NCI-H1417 treated with DMSO at 0.1 percent for 48 hours (cell line): ENCODE measurements at regions not wholly inside any gene's neighbourhood (a gene's known extent, or its start where the extent isn't known, plus 50 kb on each side); places are given as distances from the start of the nearest gene placed in this dataset.
"Not testable (repeated sequence)": the region's sequence is repeated elsewhere in the genome, so short reads cannot be mapped to it uniquely, and the experiment has no call there.

ENCODE experiments used
- DNase-seq: peaks from one replicate; lab custom pipeline; 2025; lab: John Stamatoyannopoulos, UW

DNA sequence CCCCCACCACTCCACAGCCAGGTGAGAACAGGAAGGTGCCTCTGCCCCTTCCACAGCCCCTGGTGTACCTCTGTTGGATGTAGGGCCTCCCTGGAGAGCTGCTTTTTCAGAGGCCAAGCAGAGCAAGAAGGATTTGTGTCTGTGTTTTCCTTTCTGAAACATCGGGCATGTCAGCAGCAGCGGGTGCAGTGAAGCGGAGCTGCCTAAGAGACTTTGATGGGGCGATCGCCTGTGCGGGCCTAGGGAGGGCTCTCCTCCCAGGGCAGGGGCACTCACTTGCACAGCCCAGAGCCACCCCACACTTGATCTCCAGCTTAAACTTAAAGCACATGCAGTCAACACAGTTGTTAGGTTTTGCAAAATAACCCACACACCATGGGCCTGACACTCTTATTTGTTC is 324.7 kb downstream of the ACTR3B start:
- no peak for DNase-seq

DNA sequence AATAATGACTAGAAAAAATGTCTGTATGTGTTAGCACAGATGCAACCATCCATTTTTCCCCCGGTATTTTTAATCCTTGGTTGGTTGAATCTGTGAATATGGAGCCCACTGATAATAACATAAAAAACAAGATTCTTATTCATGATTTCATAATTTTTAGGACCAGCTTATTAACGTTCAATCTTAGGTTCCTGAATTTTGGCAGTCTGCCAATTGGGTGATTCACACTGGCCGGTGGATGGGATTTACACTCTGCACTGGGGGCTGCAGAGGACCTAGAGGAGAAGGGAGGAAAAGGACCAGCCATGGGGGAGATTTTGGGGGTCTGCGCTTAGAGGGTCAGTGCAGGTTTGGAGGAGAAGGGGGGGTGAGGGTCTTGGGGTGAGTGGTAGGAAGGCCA is 327.9 kb downstream of the ACTR3B start:
- DNase-seq = no peak

DNA sequence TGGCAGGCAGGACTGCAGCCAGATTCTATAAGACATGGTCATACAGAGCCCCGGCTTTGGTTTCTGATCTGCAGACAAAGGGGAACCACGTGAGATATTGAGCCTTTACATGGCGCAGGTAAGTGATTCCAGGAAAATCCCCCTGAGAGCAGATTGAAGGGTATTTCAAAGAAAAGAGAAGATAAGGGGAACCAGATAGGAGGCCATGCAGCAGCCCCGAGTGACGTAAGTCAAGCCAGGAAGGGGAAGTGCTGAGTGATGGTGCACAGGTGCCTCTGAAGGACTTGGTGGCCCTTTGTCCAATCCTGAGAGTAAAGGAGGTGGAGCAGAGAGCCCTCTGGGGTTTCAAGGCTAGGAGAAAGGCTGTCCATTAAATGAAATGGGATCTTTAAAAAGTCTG is 329.0 kb downstream of the ACTR3B start:
- no peak for DNase-seq

DNA sequence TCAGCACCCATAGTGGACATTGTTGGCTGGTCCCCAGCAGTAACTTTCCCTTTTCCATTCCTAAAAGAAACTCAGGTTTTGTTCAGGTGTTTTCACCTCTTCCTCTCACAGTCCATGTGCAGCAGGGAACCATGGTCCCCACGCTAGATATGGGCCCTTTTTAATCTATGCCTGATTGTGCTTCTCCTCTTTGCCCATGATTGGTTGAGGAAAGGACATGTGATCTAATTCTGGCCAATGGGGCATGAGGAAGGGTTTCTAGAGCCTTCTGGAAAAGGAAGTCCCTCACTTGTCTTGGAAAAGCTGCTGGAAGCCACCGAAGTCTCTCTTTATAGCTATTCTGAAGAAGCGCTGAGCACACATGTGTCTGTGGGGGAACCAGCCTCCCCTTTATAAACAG is 330.7 kb downstream of the ACTR3B start:
- no peak for DNase-seq

DNA sequence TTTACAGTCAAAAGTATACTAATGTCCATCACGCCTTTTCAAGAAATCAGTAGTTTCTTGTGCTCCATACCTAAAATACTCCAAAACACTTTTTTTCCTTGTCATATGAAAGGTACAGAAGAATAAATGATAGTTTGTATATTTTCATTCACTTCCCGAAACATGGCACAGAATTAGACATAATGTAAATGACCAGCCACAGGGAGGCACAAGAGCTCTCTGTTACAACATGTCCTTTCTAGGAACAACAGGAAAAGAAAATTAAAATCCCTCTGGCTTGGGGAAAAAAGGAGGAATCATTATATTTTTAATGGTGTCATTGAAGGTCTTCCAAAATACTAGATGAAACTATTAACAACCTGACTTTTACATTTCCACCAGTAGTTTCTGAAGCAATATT is 331.2 kb downstream of the ACTR3B start:
- DNase-seq = no peak

DNA sequence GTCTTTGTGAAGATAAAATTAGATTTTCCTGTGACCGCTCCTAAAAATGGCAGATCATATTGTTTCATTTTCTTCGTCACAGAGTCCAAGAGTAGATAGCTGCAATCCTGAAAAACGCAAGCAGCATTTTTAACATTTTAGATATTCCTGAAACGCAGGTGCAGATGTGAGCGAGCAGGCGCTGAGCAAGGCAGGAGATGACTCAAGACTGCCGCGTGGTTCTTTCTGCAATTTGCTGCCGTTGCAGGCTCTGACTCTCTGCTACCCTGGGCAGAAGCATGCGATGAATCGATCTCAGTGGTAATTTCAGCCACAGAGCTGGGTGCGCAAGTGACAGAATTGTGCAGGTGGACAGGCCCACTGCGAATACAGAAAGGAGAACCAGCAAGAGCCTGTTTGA is 331.9 kb downstream of the ACTR3B start:
- no peak for DNase-seq

DNA sequence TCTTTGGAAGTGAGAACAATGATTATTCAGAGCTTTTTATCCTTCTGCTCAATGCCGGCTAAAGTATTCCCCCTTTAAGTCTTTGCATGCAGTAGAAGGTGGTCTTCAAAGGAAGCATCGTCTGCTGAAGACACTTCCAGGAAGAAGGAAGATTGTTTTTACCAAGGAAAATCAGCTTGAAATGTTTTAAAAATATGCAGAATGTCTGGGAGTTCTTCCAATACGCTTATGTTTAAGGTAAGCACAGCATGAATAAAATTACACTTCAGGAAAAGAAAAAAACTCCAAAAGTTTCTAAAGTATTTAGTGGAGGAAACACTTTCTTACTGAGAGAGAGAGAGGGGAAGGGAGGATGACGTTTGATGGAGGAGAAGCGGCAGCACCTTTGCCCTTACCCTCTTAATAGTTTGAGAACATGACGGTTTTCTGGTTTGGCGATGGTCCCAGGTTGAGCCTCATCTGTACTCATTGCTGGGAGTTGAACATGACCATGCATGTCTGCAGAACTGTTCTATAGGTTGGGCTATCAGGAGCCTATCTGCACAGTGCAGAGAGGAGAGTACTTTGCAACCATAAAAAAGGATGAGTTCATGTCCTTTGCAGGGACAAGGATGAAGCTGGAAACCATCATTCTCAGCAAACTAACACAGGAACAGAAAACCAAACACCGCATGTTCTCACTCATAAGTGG is 338.1 kb downstream of the ACTR3B start:
- DNase-seq = no peak

DNA sequence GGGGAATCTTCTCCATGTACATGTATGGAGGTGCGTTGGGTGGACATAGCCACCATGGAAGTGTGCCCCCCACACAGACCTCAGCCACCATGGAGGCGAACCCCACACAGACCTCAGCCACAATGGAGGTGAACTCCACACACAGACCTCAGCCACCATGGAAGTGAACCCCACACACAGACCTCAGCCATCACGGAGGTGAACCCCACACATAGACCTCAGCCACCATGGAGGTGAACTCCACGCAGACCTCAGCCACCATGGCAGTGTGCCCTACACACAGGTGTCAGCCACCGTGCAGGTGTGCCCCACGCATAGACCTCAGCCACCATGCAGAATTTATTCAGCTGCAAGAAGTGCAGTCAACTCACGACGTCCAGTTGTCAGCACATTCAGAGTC is 339.7 kb downstream of the ACTR3B start:
- no peak for DNase-seq

DNA sequence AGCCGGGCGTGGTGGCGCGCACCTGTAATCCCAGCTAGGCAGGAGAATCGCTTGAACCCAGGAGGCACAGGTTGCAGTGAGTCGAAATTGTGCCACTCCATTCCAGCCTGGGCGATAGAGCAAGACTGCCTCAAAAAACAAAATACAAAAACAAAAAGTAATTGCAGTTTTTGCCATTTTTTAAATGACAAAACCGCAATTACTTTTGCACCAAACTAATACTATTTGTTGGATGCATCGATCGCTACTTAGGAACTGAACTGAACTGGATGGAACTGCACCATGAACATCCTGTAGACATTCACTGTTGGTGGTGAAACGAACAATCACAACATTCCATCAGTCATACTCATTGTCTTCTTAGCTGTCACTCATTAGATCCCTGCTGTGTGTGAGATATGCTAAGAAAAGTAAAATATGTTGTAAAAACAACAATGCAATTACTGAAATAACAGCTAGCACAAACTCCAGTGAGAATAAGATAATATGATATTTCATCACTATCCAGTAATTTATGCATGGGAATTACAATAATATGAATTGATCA is 341.2 kb downstream of the ACTR3B start:
- no peak for DNase-seq

DNA sequence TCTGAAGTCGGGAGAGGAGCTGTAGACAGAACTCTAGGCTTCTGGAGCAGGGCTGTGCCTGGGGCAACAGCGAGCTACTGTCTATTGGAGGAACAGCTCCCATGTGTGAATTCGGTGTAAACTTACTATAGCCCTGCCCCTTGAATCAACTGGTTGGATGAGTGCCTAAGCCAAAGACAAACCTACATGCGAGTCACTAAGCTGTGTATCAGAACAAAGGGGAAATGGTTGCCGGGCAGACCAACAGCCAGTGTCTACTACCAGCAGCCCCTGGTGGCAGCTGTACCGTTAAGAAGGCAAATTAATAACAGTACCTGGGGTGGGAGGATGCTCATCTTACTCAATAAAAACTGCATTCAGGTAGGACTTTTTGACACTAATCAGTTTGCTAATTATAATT is 343.6 kb downstream of the ACTR3B start:
- no peak for DNase-seq

DNA sequence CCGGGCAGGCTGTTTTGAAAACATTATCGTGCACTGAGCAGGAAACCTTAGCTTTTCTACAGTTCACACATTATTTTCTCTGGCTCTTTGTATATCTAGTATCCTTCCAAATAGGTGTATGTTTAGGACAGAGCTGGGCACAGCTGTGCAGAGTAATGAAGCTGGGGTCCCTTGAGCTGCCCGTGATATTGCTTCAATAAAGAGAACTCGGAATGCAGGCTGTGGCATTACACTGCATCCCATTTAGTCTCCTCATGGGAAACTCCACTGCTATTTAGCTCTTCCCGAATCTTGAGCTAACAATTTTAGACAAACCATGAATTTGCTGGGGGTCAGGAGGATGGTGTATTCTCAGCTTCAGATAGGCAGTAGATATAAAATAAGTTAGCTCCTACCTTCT is 348.3 kb downstream of the ACTR3B start:
- no peak for DNase-seq

DNA sequence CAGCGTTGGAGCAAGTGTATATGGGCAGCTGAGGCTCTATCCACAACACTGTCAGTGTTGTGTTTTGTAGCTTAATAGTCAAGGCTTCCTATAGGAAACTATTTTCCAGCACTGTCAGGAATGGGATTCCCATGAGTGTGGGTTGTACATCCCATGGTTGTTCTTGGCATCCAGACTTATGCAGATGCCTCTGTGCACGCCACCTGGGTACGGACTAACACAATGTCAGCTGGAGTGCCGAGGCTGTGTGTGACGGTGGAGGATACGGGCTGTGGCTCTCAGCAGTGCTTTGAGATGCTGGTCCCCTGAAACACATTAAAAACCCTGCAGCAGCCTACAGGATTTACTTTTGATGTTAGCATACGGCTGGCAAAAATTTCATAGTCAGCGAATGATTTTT is 350.0 kb downstream of the ACTR3B start:
- no peak for DNase-seq

DNA sequence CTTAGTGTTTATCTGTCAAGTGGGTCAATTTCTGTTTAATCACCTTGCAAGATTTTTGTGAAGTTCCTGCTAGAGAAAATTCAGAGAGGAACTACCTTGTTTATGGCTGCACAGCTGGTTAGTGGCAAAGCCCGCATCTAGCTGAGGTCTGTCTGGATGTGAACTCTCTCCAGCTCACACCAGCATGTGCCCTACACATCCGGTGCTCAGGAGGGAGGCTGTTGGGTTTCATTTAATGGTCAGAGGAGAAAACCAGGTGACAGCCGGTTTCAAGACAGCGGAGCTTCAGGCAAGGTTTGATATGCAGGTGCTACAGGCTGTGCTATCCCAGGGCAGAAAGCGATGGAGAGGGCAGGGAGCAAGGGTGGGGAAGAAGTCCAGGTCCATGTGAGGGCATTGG is 351.1 kb downstream of the ACTR3B start:
- no peak for DNase-seq

DNA sequence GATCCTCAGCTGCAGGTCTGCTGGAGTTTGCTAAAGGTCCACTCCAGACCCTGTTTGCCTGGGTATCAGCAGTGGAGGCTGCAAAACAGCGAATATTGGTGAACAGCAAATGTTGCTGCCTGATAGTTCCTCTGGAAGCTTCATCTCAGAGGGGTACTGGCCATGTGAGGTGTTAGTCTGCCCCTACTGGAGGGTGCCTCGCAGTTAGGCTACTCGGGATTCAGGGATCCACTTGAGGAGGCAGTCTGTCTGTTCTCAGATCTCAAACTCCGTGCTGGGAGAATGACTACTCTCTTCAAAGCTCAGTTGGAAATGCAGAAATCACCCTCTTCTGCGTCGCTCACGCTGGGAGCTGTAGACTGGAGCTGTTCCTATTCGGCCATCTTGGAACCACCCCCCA is 362.7 kb downstream of the ACTR3B start:
- DNase-seq = not testable (repeated sequence)

DNA sequence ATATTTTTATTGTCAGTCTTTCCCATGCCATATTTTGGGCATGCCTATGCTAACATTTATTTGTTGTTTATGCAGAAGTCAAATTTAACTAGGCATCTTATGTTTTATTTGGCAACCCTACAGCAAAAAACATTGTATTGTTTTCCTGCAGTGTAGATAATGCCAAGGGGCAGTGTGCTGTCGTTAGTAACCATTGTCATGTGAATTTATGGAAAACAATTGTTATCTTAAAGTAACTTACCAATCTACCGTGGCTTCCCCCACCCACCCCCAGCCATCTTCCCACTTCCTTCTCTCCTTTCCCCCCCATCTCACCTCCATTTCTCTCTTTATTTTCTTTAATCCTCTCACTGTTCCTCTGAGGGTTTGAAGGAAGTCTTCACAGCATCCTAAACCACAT is 370.5 kb downstream of the ACTR3B start:
- DNase-seq = no peak

DNA sequence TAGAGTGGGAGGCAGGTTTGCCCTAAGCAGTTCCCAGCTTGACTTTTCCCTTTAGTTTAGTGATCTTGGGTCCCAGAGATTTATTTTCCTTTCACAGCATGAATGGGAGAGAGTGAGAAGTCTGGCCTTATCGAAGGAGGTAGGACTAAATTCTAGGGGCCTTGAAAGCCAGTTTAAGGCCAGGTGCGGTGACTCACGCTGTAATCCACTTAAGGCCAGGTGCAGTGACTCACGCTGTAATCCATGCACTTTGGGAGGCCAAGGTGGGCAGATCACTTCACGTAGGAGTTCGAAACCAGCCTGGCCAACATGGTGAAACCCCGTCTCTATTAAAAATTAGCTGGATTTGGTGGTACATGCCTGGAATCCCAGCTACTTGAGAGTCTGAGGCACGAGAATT is 392.2 kb downstream of the ACTR3B start:
- no peak for DNase-seq

DNA sequence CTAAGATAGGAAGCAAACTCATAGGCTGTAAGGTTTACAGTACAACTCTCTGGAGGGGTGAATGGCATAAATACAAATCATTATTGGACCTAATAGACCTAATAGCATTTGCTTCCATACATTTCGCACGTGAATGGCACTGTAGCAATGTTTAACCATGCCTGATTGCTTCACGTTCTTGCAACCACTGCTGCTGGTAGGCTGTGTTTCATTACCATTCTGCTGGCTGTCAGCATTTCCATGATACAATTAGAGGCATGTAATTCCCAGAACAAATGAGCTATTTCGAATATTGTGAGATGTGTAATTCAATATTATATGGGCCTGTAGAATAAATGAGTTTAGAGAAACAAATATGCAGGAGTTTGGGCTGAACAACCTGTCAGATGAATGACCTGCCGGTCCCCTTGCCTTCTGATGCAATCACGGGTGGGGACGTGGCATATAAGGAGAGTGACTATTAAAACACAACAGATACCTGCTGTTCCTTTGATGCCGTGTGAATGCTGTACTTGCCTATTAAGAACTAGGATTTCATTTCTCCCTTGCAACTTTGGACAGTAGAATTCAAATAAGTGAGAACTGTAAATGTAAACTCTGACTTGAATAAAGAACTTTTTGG is 393.4 kb downstream of the ACTR3B start:
- no peak for DNase-seq

DNA sequence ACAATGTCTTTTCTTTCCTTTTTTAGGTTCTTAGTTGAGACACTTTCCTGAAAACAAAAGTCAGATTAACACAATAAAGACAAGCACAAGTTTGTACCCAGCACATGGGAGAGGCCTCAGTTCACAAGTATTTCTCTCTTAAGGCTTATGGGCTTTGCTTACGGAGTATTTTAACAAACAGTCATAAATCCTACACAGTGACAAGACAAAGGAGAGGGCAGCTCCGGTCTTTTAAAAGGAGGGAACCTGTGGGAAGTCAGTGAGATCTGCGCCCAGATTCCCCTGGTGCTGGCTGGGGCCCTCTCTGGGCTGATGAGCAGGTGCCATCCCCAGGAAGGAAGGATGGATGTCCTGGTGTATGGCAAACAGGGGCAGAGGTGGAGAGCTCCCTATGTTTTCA is 398.6 kb downstream of the ACTR3B start:
- no peak for DNase-seq

DNA sequence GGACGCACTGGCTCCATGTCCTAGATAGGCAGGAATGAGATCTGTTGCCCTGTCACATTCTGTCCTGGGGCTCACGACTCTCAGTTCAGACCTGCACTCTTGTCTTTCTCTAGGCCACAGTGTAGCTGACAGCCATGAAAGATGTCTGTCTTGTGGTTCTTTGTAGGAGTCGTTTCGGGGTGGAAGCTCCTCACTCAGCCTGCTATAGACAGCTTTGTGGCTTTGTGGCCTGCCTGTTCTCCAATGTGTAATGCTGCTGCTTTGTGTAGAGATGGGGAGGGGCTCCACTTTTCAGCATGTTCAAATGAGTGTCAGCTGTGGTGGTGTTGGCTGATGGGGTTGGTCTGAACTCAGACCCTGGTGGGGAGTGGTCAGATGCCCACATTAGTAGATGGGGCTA is 410.7 kb downstream of the ACTR3B start:
- no peak for DNase-seq

DNA sequence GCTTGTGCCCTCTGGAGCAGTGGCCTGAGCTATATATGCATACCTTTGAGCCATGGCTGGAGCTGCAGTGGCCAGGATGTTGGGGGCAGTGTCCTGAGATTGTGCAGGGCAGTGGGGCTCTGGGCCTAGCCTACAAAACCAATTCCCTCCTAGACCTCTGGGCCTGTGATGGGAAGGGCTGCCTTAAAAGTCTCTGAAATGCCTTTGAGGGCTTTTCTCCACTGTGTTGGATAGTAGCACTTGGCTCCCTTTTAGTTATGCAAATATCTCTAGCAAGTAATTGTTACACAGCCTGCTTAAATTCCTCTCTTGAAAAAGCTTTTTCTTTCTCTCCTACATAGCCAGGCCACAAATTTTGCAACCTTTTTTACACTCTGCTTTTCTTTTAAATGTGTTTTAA is 426.4 kb downstream of the ACTR3B start:
- no peak for DNase-seq

DNA sequence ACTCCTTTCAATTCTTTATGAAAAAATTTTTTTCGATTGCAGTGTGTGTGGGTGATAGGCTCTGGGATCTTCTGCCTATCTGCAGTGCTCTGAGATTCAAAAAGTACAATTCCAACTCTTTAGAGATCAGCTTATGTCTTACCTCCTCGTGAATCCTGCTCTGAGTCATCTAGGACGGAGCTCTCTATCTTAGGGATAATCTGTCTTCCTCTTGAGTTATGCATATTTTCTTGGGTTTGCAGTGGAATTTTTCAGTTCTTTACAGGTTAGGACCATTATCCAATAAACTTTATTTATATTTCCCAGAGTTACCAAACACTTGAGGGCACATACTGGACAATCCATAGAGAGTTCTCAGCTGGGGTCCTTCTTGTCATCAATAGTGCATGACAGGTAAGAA is 428.6 kb downstream of the ACTR3B start:
- no peak for DNase-seq

DNA sequence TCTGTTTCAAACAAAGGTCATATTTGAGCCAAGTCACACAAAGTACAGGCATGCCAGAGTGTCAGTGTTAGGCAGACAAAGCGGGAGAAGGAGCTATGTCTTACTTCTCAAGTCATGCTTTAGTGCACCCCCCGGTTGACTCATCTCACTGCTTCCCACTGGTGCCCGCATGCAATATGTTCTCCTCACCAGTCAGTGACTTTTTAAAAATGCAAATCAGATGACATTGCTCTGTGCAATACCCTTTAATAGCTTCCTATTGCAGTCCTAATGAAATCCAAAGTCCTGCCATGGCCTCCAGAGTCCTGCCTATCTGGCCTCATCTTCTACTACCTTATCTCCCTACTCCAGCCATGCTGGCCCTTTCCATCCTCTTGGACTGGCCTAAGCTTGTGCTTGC is 429.1 kb downstream of the ACTR3B start:
- DNase-seq = no peak

DNA sequence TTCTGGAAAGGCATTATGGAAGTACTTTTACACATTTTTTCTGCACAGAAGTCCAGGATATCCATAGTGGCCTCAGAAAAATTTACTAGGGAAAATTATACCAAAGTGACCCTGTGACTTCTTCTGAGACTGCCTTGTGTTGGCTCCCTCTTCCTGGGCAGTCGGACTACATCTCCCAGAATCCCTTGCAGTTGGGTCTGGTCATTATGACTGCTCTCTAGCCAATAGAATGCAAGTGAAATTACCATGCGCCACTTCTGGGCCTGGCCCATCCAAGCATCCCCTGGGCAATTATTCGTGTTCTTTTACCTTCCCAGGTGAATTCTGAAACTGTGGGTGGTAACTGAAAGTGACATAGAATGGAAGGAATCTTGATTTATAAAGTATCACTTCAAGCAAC is 430.9 kb downstream of the ACTR3B start:
- no peak for DNase-seq

DNA sequence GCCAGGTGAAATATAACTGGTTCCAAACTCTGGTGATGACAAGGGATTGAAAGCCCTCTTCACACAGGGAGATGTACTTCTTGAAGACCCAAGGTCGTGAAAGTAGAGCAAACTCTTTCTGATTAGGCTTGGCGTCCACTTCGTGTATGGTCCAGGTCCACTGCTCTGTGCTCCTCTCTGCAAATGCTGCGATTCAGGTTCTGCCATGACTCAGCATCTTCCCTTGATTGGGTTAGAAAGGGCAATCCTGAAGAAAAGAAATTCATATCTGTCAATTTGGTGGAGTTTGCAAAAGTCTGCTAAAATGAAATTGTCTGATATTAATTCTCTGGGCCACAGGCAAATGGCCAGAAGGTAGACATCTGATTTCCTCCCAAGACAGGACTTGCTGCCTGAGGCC is 431.4 kb downstream of the ACTR3B start:
- no peak for DNase-seq
